GM10266 (cell line): ENCODE measurements at regions not wholly inside any gene's neighbourhood (a gene's known extent, or its start where the extent isn't known, plus 50 kb on each side); places are given as distances from the start of the nearest gene placed in this dataset.

ENCODE experiments used
- DNase-seq: peaks from one replicate; pipeline ENCODE4 v3.0.0; 2012; ENCODE audit errors: extremely low spot score
- CTCF ChIP-seq: IDR thresholded peaks from 2 replicates; pipeline ENCODE4 v1.5.1; 2012; ENCODE audit warnings: mild to moderate bottlenecking, low read depth; ENCODE audit not compliant: control insufficient read depth, insufficient read depth; ENCODE audit errors: missing control alignments

DNA sequence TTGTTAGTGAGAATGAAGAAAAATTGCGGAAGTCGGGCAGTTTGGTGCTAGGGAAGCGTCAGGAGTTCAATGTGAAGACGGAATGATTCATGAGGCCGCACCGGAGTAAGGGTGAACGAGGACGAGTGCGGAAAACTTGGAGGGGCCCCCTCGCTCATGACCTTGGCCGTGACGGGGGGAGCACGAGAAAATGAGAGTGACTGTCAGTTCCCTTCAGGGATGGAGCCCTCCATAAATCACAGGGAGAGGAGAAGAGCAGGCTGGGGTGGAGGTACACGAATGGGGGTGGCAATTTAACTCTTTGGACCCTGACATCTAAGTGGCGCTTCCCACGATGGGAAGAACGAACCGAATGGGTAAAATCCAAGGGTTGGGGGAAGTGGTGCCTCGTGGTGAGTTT lies 486.4 kb downstream of the TSHZ3 start:
- TF ChIP-seq CTCF = no peak
- DNase-seq = no peak

GRCh38 chr19:30861919-30862318 lies 487.3 kb downstream of the TSHZ3 start:
- DNase-seq = no peak
- TF ChIP-seq CTCF = no peak

- no peak for TF ChIP-seq CTCF
- no peak for DNase-seq
Measured at GRCh38 chr19:30857966-30858490, 485.8 kb downstream of the ZNF536 start.

- DNase-seq = no peak
- TF ChIP-seq CTCF = no peak
Measured at GRCh38 chr19:30857388-30857787, 485.2 kb downstream of the ZNF536 start.

DNA sequence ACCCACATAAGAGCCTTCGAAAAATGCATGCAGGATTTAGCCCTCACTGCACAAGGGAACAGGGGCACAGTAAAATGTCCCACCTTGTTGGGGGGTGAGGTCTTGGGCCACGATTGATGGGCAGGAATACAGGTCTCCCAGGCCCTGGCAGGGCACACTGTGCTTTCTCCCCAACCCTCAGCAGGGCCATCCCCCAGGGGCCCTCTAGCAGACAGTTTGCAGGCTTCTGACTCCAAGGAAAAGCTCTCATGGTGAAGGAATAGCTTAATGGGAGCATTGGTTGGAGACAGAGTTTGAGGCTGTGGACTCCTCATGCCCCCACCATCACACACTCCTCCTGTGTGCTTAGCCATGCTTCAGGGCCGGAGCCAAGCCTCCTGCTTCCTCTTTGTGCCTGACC lies 484.6 kb downstream of the ZNF536 start:
- DNase-seq = no peak
- no peak for TF ChIP-seq CTCF

DNA sequence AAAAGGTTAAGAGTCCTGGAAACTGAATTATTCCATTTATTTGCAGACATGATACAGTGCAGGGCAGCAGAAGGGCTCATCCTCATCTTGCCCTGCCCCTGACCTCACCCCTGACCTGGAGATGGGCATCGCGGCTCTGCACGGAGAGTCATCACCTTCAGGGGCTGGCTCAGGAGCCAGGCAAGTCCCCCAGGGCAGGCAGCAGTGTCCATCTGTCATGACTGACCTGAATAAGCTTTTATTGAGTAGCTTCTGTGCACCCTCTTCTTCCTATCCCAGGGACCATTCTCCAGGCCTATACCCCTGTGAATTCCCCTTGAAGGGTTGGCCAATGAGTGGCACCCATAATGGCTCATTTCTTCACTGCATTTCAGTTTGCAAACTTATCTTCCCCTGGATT lies 484.2 kb downstream of the ZNF536 start:
- DNase-seq = no peak
- TF ChIP-seq CTCF = no peak

DNA sequence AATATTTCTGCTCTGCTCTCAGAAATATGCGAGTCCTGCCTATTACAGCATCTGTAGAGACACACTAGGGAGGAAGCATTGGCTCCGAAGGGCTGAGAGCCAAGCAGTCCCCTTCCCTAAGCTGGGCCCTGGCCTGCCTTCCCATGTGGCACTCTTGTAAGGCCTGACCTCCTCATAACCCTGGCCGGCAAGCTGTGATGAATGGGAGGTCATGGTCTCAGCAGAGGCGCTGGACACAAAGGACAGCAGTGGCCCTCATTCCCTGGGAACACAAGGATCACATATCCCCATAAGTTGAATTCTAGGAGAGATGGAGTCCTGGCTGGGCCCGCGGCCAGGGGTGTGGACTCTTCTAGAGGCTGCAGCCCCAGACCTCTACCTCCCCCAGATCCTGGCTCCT lies 483.3 kb downstream of the ZNF536 start:
- no peak for DNase-seq
- TF ChIP-seq CTCF = no peak
